IPS-NIHi7 (cell line): ENCODE measurements at regions not wholly inside any gene's neighbourhood (a gene's known extent, or its start where the extent isn't known, plus 50 kb on each side); places are given as distances from the start of the nearest gene placed in this dataset.
"Not testable (repeated sequence)": the region's sequence is repeated elsewhere in the genome, so short reads cannot be mapped to it uniquely, and the experiment has no call there.

Experiments used
- DNase-seq: peaks from one replicate; pipeline ENCODE4 v3.0.0; 2012; ENCODE audit warnings: mixed read lengths; ENCODE audit errors: extremely low spot score

- DNase-seq, result no peak
Observed at GRCh38 chr12:5308996-5309395, 122.9 kb upstream of the NTF3 start.

DNA sequence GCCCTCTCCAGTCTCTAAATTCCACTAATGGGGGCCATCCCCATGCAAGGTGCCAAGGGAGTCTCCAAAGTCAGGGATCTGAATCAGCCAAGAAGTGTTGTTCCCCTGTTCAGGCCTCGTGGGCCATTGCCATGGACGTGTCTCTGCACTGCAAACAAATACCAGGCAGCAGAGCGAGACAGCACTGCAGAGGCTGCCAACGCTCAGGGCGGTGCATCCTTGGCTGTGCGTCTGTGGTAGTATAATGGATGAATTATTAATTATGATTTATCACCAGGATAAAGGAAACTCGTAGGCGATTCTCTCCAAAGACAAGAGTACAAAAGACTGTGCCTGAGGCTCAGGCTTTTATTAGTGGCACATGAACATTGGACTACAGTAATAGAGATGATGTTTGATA, 122.3 kb upstream of the NTF3 start:
- DNase-seq, result no peak

DNA sequence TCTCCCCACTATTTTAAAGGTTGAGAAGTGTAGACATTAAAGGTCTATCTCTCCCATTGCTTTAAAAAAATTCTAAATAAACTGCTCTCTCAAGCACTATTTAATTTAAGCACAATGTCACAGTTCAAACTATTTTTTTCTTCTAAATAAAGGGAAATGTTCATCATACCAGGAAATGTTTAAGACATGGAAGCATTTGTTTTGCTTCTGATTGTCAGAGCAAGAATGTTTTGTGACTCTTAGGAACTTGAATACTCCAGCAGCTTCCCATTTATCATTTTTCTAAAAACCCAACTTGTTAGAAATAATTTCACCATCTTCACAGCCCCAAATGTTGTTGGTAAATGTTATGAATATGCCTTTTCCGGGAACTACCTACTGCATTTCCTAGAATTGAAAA, 121.8 kb upstream of the NTF3 start:
- DNase-seq, result no peak

- DNase-seq, result no peak
Observed at GRCh38 chr12:5317556-5317955, 114.4 kb upstream of the NTF3 start.

DNA sequence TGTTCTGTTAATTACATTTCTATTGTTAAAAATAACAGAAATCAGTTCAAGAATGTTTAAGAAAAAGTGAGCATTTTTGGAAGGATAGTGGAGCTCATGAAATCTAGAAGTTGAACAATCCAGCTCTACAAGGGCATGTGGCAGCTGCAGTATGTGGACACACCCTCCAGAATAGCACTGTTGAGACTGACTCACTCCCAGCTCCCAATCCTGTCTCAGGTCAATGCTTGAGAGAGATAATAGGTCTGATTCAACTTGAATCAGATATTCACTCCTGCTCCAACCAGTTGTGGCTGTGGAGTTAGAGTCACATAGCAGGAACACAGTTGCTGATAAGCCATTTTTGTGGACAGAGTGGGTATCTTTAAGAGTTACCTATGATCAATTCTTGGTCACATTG, 113.0 kb upstream of the NTF3 start:
- DNase-seq, result no peak

GRCh38 chr12:5328669-5329517, 103.0 kb upstream of the NTF3 start:
- DNase-seq, result peak; percentile 21

GRCh38 chr12:5332551-5332950, 99.4 kb upstream of the NTF3 start:
- no peak for DNase-seq

DNA sequence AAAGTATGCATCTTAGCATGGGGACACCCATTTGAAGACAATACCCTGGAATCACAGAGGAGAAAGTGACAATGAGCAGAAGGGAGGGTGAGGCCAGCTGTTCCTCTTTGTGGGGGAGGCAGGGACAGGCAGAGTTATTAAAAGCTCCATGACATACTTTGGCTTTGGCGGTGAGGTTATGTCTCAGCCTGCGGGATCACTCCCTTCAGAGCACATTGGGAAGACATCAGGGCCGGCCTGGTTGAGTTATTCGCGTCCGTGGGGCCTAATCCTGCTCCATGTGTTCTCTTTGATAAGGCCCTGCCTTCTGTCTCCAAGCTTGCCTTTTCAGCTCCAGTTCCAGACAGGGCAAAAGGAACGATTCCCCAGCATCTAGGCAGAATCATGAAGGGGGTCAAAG, 98.8 kb upstream of the NTF3 start:
- no peak for DNase-seq

DNA sequence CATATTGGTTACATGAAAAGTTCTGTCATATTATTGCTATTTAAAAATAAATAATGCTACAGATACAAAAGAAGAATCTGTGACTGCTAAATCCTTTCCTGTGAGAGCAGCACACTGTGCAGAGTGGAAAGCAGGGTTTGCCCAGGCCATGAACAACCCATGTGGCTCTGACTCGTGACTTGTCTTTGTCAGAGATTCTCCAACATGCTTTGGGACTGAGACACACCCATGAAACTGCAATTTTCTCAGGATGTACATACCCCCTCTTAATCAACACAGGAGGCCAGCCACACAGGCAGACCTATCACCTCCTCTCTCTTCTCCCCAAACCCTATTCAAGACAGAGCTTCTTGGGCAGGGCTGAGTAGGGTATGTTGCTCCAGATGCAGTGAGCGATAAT, 96.8 kb upstream of the NTF3 start:
- no peak for DNase-seq

DNA sequence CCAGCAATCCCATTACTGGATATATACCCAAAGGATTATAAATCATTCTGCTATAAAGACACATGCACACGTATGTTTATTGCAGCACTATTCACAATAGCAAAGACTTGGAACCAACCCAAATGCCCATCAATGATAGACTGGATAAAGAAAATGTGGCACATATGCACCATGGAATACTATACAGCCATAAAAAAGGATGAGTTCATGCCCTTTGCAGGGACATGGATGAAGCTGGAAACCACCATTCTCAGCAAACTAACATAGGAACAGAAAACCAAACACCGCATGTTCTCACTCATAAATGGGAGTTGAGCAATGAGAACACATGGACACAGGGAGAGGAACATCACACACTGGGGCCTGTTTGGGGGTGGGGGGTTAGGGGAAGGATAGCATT, 90.8 kb upstream of the NTF3 start:
- not testable (repeated sequence) for DNase-seq

DNA sequence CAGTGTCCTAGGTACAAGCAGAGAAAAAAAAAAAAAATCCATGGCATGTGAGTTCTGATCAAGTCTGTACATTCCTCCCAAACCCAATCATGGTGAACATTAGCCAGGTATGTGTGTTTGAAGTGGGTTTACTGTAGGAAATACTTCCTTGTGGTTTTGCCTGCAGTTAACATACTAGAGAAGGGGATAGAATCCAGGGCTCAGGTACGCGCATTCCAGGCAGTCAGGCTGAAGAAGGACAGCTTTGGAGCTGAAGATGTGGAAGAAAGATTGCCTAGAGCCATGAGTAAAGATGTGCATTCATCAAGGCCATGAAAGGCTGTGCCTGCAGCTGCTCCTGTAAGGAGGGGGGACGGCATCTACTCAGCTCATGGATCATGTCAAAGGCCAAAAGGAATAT, 88.2 kb upstream of the NTF3 start:
- DNase-seq, result no peak

DNA sequence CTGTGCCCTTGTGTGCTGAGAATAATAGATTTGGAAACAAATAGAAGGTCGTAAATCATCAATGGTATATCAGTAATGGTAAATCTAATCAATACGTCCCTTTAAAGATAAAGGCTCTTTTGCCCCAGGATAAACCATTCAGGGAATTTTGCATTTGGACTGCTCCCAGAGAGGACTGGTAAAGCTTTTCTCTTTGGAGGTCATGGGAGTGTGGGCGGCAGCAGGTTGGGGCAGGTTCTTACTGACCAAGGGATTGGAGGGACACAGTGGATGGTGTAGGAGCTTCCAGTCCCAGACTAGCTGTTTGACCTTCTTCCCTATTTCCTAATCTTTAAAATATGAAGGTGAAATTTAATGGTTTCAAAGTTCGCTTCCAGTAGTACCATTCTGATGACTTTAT, 87.8 kb upstream of the NTF3 start:
- DNase-seq, result no peak

DNA sequence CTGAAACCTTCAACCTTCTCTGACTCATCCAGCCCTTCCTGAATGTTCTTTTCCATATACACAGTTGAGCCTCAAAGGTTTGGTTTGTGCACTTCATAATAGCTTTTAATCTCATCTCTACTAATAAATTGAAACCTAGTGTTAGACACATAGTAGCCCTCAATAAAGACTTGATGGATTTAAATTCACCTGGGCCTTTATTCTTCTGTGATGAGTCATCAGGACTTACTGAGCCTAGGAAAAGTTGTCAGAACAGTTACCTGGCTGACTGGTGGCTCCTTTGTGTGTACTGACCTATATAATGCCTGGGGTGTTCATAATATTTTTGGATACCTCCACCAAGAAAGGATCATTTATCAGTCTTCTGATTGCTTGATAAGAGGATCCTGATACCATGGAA, 86.4 kb upstream of the NTF3 start:
- DNase-seq, result no peak

DNA sequence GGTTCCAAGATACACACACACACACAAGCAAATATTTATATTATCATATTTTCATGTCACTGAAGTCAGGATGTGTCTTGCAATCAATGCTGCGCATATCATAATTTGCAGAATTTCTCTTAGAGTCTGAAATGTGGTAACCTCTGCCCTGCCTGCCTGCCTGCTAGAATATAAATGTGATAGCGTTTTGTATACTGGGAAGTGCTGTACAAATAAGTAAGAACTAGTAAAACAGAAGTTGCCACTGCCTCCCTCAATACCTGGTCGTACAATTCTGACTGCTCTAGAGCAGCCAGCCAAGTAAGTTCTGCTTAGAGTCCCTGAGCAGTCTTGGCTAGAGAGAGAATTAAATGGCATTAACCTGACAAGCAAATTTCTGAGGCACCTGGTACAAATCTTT, 83.9 kb upstream of the NTF3 start:
- DNase-seq, result no peak

DNA sequence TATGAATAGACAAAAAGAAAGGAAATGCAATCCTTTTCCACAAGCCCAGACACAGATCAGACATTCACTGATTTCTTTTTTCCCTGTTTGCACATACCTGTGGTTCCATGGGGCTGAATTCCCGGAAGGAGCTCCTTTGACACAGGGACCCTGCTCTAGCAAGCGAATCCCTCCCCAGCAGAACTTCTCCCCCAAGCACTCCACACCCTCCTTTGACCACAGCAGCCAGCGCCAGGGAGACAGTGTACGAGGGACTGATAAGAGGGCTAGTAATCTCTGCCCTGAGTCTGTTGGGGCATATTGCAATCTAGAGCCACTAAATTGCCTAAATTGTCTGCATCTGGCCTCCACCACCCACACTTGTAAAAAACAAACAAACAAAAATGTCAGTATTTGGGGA, 83.4 kb upstream of the NTF3 start:
- no peak for DNase-seq

- no peak for DNase-seq
Observed at GRCh38 chr12:5364036-5364770, 67.7 kb upstream of the NTF3 start.

DNA sequence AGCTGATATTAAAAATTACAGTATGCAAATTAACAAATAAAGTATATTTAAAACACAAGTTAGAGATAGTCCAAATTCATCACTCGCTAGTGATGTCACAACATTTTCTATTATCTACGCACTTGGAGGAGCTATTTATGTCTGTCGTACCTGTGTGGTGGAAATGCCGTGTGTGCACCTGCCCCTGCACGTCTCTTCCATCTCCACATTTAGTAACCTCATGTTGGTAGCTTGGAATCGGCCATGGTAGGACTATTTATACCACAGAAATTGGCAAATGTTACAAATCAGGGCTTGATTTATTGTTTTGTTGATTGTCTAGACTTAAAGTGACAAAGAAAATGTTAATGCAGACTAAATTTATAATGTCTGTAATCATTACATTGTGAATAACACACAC, 62.6 kb upstream of the NTF3 start:
- DNase-seq, result no peak

DNA sequence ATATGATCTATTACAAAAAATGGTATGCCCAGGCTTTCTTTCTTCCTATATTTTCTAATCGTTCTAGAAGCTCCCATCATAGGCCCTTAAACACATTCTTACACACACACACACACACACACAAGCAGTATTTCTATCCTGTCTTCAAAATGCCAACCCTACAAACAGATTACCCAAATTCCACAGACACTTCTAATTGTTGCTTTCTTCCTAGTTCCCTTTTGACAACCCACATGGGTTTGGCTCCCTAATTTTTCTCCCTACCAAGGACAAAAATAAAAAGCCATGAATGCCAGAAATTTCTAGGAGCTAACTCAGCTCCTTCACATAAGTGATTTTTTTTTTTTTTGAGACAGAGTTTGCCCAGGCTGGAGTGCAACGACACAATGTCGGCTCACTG, 60.3 kb upstream of the NTF3 start:
- no peak for DNase-seq

GRCh38 chr12:5374713-5375112, 57.2 kb upstream of the NTF3 start:
- DNase-seq, result no peak

- DNase-seq, result no peak
Observed at GRCh38 chr12:5375547-5376295, 56.2 kb upstream of the NTF3 start.

DNA sequence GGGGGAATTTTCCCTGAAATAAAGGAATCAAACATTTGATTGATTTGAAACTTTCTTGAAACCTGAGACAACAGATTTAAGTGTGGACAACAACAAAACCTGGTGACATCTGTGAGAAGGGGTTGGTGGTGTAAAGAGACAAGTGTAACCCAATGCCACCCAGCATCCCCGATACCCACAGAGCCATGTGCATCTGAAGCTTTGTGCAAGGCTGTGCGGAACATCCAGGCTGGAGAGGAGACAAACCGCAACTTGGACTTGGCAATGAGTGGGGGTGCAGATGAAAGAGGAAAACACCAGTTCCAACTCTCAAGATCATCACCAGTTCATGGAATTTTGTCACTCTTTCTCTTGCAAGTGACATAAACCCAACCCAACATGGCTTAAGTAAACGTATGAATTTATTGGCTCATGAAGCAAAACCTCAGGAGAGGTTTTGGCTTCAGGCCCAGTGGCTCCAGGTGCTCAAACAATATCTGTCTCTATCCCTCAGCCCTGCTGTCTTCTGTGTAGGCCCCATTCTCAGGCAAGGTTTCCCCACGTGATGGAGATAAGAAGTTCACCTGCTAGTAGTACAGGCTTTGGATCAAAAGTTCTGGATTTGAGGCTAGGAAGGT, 55.2 kb upstream of the NTF3 start:
- DNase-seq, result no peak

GRCh38 chr12:5377997-5378592, 53.8 kb upstream of the NTF3 start:
- no peak for DNase-seq
